ENCODE measurements at regions not wholly inside any gene's neighbourhood (a gene's known extent, or its start where the extent isn't known, plus 50 kb on each side); places are given as distances from the start of the nearest gene placed in this dataset.

- no peak for TF ChIP-seq RAD21 (IDR thresholded peaks at IDR 0.05; ENCODE audit: low read length)
- no peak for TF ChIP-seq REST (IDR thresholded peaks at IDR 0.05; ENCODE audit: low read depth, low read length)
- no peak for TF ChIP-seq CTCF (IDR thresholded peaks at IDR 0.05)
- TF ChIP-seq TAF1 (IDR thresholded peaks at IDR 0.05; ENCODE audit: borderline replicate concordance, low read depth, low read length): no peak
- TF ChIP-seq RXRA (IDR thresholded peaks at IDR 0.05; ENCODE audit: borderline replicate concordance, low read depth): no peak
- TF ChIP-seq USF2 (IDR thresholded peaks at IDR 0.05; ENCODE audit: borderline replicate concordance, low read depth, low read length): no peak
- TF ChIP-seq EP300 (IDR thresholded peaks at IDR 0.05; ENCODE audit: borderline replicate concordance in 1 of 2, low read depth in 1 of 2, low read length in 1 of 2): no peak
- TF ChIP-seq POLR2AphosphoS5 (IDR thresholded peaks at IDR 0.05; ENCODE audit: low read depth, low read length): no peak
- TF ChIP-seq EZH2phosphoT487 (IDR thresholded peaks at IDR 0.05; ENCODE audit: borderline replicate concordance, low read depth): no peak
- no peak for TF ChIP-seq FOXJ3 (CRISPR knock-in tag; IDR thresholded peaks at IDR 0.05)
- TF ChIP-seq MEF2A (IDR thresholded peaks at IDR 0.05; ENCODE audit: borderline replicate concordance, low read depth): no peak
- TF ChIP-seq TEAD4 (IDR thresholded peaks at IDR 0.05; ENCODE audit: borderline replicate concordance, insufficient read depth): no peak
- TF ChIP-seq RFX5 (IDR thresholded peaks at IDR 0.05; ENCODE audit: low read length): no peak
- no peak for TF ChIP-seq SMC3 (IDR thresholded peaks at IDR 0.05; ENCODE audit: low read depth, low read length)
Measured at GRCh38 chr9:91151718-91152095, 210.0 kb downstream of the AUH start.
